NK-92 treated with Interleukin-12 subunit alpha and Interleukin-12 subunit beta, amount 100 ng/mL, for 24 hours (cell line): ENCODE measurements at regions not wholly inside any gene's neighbourhood (a gene's known extent, or its start where the extent isn't known, plus 50 kb on each side); places are given as distances from the start of the nearest gene placed in this dataset.

Experiments
- DNase-seq: peaks from one replicate; lab custom pipeline; 2025; lab: John Stamatoyannopoulos, UW

DNA sequence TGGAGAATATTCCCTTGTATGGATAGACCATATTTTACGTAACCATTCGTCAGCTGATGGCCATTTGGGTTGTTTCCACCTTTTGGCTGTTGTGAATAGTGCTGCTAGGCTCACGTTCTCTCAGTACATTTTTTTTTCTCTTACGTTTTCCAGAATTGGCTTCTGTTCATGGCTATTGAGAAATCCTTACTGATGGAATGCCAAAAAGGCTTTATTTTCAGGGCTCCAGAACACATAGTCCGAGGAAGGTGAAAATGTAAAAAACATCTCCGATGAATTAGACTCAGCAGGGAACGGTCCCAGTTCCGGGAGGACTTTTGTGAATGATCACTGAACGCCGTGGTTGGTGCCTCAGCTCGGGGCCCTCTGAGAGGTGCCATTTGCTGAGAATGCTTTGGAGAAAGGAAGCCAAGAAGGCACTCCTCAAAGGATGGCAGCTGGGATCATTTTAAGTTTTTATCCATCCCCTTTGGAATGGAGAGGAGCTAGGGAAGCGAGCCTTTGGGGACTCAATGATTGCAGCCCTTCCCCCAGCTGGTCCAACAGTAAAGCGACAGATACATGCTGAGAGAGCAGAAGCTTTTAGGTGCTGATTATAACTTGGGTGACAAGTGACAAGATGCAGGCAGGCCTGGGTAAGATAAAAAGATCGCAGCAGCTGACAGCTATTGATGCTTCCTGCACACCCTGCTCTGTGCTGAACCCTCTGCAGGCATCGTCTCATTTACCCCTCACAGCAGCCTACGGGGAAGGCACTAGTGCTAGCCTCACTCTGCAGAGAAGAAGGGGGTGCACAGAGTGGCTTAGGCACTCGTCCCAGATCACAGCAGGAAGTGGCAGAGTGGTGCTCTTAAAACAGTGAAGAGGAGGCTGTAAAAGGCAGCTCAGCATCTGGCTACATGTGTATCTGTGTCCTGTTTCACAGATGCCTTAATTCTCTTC, 133.4 kb upstream of the KCNG1 start:
- DNase-seq: no peak

DNA sequence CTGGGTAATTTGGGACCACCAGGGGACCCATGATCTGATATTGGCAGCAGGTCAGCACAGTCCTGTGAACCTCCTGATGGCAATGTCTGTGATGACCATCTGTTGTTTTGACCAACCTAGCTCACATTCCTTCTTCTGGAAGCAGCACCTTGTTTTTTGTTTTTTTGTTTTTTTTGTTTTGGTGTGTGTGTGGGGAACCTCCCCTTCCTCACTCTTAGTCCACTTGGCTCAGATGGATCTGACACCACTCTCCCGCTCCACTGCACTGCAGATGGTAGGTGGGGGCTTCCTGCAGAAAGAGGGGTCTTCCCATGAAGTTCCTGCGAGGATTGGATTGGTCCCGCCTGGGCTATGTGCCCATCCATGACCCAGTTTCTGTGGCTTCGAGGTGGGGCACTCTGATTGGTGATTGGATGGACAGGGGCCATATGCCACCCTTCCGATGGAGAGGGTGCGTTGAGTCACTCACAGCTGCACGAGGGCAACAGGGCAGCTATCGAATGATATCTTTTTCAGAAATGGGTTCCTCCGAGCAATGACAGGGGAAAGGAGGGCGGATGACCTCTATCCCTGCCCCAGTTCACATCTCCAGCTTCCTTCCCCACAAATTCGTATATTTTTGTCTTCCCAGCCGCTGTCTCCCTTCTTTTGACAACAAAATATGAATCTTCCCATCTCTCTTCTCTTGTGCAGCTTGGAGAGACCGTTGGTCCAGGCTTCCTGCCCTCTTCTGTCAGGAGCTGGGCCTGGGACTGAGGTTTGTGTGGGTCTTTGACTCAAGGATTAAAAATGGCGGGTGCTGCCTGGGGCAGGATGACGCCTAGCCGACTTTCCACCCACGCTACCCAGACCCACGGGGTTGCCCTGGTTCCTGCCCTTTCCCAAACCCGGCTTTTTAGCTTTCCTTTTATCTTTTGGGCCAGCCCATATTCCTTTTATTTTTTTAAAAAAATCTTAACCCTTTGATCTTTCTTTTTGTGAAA, 132.1 kb upstream of the KCNG1 start:
- no peak for DNase-seq

DNA sequence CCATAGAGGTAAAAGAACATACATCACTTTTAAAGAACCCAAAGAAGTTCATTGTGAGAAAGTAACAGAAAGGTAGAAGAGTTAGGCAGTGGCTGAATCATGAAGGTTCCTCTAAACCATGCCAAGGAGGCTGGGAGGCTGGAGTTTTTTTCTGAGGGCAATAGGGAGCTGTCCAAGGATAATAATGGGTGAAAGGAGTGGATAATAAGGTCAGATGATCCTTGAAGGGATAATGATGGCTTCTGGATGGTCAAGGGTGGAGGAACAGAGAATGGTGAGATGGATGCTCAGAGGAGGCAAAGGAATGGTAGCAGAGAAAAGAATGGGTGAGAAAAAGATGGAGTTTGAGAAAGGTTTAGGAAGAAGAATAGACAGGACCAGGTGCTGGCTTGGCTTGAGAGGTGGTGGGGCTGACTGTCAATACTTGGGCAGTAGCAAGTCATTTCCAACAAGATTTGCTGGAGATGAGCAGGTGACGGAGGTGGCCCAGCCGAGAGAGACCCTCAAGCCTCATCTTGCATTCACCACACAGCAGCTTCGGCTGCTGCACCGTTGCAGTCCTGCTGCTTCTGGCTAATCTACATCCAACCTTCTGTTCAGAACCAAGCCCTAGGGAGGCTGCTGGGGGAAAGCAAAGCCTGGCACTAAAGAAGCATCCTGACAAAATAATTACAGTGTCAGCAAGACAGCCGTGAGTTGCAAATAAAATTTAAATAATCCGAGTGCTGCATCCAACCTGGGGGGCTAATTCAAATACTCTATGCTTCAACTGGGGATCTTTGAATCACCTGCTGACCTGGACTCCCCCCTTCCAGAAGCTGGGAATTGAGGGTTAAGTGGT, 131.2 kb upstream of the KCNG1 start:
- DNase-seq: no peak

DNA sequence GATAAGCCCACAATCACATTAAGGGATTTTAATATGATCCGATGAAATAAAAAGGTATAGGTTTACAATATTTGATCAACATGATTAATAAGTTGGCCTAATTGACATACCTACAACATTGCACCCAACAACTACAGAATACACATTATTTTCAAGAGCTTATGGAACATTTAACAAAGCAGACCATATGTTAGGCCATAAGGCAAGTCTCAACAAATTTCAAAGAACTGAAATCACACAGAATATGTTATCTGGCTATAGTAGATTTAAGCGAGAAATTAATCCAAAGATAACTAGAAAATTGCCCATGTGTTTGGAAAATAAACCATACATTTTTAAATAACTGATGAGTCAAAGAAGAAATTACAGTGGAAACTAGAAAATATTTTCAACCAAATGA, 126.0 kb upstream of the KCNG1 start:
- DNase-seq: no peak

DNA sequence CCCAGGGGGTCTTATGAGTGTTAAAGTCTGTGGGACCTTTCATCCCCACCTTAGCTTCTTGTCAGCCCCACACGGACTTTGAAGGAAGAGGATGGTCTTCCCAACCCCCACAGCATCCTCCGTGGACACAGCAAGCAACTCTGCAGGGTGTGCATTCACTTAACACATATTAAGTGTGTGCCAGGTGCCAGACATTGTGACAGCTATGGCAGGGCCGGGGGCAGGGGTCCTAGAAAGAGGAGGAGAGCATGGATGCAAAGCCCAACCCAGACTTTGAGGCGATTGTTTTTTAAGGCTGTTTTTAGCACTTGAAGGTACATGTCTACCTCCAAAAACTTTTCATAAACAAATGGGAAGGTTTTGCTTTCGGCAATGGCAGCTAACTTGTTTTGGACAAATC, 121.6 kb upstream of the KCNG1 start:
- no peak for DNase-seq

DNA sequence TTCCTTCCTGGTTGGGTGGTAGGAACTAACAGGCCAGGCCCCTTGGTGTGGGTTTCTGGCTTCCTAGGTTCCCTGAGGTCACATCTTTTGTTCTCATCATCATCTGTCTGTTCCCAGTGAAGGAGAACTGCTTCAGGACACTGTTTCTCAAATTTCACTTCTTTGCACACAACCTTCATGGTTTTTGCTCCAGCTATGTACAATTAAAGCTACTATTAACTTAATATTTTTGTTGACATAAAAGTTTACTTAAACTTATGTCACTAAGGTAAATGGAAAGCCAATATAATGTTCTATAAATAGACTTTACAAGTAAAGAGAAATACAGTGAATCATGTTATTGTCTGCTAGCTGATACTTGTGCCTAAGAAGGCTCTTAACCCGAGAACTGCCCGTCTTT, 120.7 kb upstream of the KCNG1 start:
- no peak for DNase-seq

DNA sequence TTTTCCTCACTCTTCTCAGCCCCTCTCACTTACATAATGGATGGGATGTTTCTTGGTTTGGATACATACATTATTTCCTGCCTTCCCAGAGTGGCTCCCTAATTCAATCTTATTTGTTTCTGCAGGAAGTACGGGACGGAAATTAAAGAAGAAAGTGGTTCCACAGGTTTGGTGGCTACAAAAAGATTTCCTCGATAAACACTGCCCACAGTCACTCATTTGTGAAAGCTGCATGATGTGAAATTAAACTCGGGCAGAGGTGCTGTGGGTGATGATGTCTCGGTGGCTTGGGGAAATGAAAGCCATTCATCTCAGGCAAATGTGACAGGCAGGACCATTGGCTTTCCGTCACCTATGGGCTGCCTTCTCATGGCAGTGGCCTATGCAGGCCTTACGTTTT, 119.5 kb upstream of the KCNG1 start:
- no peak for DNase-seq

DNA sequence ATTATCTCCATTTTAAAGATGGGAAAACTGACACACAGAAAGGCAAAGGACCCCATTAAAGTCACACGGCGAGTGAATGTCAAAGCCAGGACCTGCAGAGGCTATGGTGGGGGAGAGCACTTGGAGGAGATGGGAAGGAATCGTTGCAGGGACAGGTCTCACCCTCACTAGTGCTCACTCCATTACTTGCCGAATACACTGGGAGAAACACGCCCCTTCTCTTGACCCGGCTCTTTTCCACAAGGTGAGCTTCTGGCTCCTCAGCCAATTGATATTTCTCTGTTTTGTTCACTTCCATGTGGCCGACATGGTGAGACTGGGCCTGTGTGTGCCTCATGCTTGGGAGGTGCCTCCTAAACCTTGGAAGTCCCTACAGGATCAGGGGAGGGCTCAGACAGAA, 117.8 kb upstream of the KCNG1 start:
- DNase-seq: no peak

DNA sequence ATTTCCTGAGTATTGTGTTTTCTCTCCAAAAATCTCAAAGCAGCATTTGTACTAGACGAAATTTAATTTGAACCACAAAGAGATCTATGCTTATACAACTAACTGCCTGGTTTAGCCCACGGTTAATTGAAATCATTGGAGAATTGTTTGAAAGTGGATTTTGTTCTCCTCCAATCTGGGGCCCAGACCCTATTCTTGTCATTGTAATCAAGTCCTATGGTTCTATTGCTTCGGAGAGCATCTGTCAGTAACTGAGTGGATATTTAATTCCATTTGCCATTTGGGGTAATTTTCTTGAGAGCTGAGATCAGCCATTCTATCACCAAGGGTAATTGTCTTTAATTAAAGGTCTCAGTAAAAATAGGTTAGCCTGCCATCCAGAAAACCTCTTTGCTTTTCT, 117.0 kb upstream of the KCNG1 start:
- no peak for DNase-seq

DNA sequence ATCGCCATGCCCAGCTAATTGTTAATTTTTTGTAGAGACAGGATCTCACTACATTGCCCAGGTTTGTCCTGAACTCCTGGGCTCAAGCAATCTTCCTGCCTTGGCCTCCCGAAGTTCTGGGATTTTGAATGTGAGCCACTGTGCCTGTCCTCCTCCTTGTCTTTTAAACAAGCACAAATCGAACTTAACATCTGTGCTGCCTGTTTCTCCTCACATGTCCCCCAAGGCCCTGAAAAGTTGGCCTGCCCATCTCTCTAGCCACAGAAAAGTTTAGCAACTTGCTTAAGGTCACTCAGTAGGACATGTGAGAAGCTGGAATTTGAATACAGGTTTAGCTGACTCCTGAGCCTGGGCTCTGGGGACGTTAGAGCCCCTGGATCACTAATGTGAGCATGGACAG, 115.7 kb upstream of the KCNG1 start:
- DNase-seq: no peak

DNA sequence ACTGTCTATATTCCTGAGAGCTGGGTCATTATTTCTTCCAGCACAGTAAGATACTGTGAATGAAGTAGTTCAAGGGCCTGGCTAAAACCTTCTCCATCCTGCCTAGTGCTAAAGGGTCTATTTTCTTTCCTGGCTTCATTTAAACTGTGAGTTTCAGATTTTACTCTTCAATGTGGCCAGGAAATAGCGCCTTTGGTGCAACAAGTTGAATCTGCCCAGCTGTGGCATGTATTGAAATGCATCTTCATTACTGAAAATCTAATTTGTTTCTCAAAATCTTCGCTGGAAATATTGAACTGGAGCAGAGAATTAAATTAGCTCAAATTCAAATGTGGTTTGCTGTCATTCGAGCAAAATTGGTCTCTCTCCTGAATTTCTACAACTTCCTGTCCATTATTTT, 114.6 kb upstream of the KCNG1 start:
- DNase-seq: no peak

DNA sequence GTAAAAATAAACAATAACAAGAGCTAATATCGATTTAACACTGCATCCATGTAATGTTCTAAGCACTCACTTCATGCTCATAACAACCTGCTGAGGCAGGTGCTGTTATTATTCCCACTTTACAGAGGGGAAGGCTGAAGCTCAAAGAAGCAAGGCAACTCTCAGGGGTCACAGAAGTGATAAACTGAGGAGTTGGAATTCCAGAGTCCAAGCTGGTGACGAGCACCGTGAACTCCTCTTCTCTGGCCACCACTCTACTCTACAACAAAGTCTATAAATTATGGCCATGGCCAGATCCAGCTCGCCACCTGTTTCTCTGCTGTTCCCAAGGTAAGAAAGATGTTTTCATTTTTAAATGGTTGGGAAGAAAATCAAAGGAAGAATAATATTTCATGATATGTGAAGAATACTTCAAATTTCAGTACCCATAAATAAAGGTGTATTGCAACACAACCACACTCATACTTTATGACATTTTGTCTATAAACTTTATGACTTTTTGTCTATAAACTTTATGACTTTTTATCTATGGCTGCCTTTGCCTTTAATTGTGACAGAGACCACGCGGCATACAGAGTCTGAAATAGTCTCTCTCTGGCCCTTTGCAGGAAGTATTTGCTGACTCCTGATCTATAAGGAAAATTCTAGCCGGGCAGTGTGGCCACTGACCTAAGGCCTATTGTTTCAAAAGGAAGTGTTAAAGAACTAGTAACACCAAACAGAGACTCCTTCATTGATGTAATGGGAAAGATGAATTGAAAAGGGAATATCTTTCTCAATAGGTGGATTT, 113.2 kb upstream of the KCNG1 start:
- no peak for DNase-seq

DNA sequence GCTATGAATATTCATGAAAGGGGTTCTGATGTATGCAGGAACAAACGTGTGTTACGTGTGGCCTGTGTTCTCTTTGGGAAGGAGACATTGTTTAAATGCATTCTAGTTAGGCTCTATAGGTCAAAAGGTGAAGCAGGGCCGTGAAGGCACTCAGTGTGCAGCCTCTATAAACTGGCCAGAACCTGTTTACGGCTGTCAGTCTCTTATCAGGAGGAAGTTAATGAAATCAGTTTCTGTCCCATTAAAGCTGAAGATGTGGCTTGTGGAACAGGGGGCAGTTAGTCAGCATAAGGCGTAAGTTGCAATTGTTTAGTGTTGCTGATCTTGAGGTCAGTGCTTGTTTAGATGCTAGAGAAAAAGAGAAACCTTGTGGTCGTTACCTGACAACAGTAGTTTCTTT, 111.5 kb upstream of the KCNG1 start:
- peak; percentile 27 for DNase-seq

DNA sequence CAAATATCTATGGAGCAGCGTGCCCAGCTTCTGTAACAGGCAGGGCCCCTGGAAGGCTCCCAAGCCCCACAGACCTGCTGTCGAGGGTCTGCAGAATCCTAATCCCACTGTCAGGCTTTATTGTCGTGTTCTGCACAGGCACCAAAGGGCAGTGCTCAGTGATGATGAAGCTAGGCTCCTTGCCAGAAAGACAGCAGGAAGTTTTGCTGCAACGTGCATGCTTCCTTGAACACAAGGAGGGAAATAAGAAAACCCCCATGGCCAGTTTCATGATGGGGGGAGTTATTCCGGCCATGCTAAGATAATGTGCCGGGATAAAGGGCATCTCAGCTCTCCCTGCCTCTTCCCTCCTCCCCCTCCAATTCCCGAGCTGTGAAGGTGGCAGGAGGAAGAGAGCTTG, 109.4 kb upstream of the KCNG1 start:
- no peak for DNase-seq

DNA sequence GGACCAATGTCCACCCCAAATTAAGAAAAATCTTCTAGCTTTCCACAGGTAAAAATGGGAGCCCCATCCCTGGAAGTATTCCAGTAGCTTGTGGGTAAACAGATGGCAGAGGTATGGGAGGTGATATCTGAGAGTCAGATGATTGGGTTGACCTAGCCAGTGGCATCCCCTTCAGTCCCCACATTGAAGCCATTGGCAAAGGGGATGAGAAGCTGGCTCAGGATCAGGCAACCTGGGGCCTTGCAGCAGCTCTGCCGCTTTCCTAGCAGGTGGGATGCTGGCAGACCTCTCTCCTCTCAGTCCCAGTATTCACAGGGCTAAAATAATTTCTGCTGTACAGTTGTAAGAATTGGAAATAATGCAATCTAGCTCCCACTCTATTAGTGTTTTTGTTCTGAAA, 108.9 kb upstream of the KCNG1 start:
- no peak for DNase-seq

DNA sequence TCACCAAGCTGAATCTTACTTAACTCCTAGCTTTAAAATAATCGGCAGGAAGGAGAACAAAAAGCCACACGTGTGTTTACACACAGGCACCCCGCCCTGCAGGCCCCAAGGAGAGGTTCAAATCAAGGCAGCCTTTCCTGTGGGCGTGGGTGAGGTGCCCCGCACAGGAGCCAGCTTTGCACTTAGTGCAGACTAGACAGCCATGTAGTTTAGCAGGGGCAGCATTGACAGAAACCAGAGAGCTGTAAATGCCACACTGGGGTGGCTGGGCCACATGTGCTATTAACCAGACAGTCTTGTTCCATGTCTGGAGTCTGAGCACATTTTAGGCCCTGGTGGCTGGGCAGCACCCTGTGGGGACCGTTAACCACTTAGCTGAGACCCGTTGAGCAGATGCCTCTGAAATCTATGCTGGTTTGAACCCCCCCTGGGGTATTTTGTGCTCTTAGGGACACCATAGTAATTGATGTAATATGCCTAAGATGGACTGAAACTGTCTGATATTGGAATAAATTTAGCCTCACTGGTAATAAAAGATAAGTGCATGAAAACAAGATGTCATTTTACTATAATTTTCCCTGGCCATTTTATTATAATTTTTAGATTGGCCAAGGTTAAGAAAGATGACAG, 106.4 kb upstream of the KCNG1 start:
- DNase-seq: peak; percentile 75

DNA sequence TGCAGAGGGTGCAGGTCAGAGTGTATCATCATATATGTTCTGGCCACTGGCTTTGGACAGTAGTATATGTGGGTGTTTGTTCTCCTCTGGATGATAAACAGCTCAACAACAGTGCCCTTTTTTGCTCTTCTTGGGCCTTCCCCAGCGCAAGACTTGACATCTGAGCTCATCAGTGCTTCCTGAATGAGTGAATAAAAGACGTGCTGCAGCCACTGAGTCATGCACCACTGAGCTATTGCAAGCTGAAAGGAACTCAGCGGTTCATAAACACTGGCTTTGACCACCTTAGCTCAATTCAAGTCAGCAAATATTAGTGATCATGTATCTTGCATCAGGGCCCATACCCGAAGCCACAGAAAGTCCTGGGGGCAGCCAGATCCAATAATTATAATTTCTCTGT, 105.3 kb upstream of the KCNG1 start:
- peak; percentile 65 for DNase-seq

DNA sequence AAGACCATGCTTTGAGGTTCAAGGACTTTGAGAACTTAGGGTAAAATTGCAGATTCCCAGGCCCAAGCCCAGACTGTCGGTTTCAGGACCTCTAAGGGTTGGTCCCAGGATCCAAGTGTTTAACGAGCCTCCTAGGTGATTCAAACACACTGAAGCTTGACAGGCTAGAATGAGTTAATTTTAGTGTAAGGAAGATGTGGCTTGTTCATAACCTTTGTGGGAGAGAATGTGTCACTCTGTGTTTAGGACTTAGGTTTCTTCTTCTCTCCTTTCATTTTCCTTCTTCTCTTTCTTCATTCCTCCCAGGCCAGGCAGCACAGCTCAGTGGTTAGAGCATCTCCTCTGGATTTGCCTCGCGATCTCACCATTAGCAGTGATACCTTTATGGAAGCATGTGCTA, 104.8 kb upstream of the KCNG1 start:
- no peak for DNase-seq

DNA sequence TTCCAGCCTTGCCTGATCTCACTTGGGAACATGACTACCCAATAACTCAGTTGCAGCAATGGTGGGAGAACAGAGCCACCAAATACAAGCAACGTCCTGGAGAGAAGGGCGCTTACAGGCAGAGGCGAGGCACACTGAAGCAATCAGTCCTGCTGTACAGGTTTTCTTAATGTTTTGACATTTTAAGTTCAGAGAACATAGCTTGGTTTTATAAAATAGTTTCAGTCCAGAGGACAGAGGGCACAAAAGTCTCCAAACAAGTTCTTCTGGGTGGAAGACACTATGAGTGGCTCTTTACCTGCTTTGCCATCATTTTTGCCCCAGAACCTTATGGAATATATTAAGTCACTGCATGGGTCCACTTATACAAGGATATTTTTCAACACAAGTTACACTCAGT, 103.4 kb upstream of the KCNG1 start:
- no peak for DNase-seq

DNA sequence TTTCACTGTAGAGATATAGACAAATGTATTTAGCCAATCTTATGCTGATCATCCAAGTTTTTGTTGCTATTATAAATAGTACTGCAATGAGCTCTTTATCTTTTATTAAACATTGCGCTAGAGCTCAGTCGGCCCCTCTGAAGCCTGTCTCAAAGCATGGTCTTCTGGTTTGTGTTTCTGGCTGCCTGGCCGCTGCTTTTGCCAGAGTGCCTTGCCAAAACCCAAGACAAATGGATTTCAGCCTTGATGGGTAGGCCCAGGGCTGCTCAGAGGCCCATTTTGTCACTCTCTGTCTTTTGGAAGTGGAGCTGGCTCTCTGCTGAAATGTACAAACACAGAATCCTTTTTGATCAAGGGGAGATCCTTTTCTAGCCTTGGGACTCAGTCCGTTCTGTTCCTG, 102.9 kb upstream of the KCNG1 start:
- no peak for DNase-seq

DNA sequence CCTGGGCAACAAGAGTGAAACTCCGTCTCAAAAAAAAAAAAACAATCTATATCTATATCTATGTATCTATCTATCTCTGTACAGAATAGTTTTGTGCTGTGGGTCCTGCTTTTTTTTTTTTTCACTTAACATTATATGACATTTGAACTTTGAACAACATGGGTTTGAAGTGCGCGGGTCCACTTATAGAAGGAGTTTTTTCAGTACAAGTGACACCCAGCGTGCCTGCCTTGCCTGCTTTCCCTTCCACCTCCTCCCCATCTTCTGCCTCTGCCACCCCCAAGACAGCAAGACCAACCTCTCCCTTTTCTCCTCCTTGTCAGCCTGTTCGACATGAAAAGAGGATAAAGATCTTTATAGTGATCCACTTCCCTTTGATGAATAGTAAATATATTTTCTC, 102.2 kb upstream of the KCNG1 start:
- no peak for DNase-seq
